ENCODE measurements at regions not wholly inside any gene's neighbourhood (a gene's known extent, or its start where the extent isn't known, plus 50 kb on each side); places are given as distances from the start of the nearest gene placed in this dataset.
"Not testable (repeated sequence)": the region's sequence is repeated elsewhere in the genome, so short reads cannot be mapped to it uniquely, and the experiment has no call there.

- Histone ChIP-seq H3K27ac (no peak overlapping the region), H3K4me1 (no peaks in the 10 kb centered on the region), H3K36me3 (no peaks in the 10 kb centered on the region), H3K4me3 (no peak overlapping the region), H3K9me3 (no peaks in the 10 kb centered on the region), H3K27me3 (no peaks in the 10 kb centered on the region)
- no peak for DNase-seq
- TF ChIP-seq CTCF (IDR thresholded peaks at IDR 0.05) (no peak), POLR2A (IDR thresholded peaks at IDR 0.05) (no peak)
- intact Hi-C loops (cut with DNase I) = no loop called here
- WGBS, 2 donors = 64 to 75% methylated on average over 3 of the region's 3 CpGs
These were observed 575.2 kb upstream of the SLC8A1 start for GRCh38 chr2:41027095-41027494.

DNA sequence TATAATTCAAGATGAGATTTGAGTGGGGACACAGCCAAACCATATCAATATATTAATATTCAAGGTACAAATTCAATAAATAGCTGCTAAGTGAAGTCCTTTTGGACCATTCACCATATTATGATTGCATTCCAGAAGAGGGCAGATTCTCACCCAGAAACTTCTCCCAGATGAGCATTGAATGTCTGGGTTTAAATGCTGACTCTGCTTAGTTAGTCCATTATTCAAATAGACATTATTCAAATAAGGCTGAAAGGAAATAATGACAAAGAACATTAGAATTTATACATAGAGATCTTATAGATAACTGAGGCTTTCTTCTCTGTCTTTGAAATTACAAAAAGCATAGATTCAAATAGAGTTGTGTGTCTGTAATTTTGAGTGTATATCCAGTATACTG lies 579.4 kb upstream of the SLC8A1 start:
- TF ChIP-seq CTCF (IDR thresholded peaks at IDR 0.05) (no peak), POLR2A (IDR thresholded peaks at IDR 0.05) (no peak)
- no peak overlapping the region for H3K4me3 ChIP-seq
- intact Hi-C loops (cut with DNase I) = no loop called here

GRCh38 chr2:41032715-41033114 lies 580.8 kb upstream of the SLC8A1 start:
- Histone ChIP-seq H3K4me1 (no peaks in the 10 kb centered on the region), H3K27me3 (no peaks in the 10 kb centered on the region), H3K9me3 (no peaks in the 10 kb centered on the region), H3K4me3 (no peak overlapping the region), H3K27ac (no peak overlapping the region), H3K36me3 (no peaks in the 10 kb centered on the region)
- 68 to 77% methylated on average over 4 of the region's 4 CpGs for WGBS, 2 donors
- no peak for DNase-seq
- intact Hi-C loops (cut with DNase I) = no loop called here
- TF ChIP-seq POLR2A (IDR thresholded peaks at IDR 0.05) (no peak), CTCF (IDR thresholded peaks at IDR 0.05) (no peak)

More for the DNA sequence above, 579.4 kb upstream of the SLC8A1 start:
- DNase-seq = no peak
- Histone ChIP-seq H3K9me3 (no peaks in the 10 kb centered on the region), H3K27ac (no peak overlapping the region), H3K4me1 (no peaks in the 10 kb centered on the region), H3K36me3 (no peaks in the 10 kb centered on the region), H3K27me3 (no peaks in the 10 kb centered on the region)

DNA sequence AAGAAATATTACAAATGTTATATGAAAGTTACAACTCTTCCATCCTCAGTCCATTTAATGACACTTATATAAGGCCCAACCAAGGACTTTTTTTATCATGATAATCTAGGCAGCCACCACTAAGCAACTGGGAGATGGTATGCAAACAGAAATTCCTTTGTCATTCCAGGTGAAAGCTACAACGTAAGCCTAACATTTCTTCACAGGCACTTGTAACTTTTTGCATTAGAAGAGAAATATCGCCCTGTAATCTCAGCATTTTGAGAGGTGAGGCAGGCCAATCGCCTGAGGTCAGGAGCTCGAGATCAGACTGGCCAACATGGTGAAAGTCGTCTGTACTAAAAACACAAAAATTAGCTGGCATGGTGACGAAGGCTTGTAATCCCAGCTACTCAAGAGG lies 581.2 kb upstream of the SLC8A1 start:
- Histone ChIP-seq H3K4me3 (no peak overlapping the region), H3K4me1 (no peaks in the 10 kb centered on the region), H3K9me3 (no peaks in the 10 kb centered on the region), H3K27ac (no peak overlapping the region), H3K36me3 (no peaks in the 10 kb centered on the region), H3K27me3 (no peaks in the 10 kb centered on the region)
- no peak for DNase-seq
- 76 to 86% methylated on average over 6 of the region's 6 CpGs for WGBS, 2 donors
- no peak for TF ChIP-seq POLR2A (IDR thresholded peaks at IDR 0.05)
- TF ChIP-seq CTCF (IDR thresholded peaks at IDR 0.05) = no peak
- intact Hi-C loops (cut with DNase I) = no loop called here

DNA sequence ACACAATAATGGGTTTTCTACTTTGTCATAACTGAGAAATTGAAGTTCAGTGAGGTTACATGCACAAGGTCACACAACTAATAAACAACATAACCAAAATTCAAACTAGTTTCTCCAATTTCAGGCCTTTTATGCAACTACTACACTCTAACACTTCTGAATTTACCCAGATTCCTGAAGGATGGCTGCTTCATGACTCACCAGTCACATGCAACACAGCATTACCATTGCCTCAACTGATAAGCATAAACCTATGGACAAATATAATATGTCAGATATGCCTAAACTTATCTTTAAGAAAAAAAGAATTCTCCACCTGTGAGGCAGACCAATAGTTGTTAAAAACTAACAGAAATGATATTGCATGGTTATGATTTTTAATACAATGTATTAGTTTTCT lies 586.5 kb upstream of the SLC8A1 start:
- H3K4me1 ChIP-seq = no peaks in the 10 kb centered on the region
- no peak for TF ChIP-seq POLR2A (IDR thresholded peaks at IDR 0.05)
- no peak for TF ChIP-seq CTCF (IDR thresholded peaks at IDR 0.05)
- no peak for DNase-seq
- no peaks in the 10 kb centered on the region for H3K9me3 ChIP-seq
- H3K27me3 ChIP-seq = no peaks in the 10 kb centered on the region
- intact Hi-C loops (cut with DNase I) = no loop called here
- no peaks in the 10 kb centered on the region for H3K36me3 ChIP-seq
- H3K27ac ChIP-seq = no peak overlapping the region
- no peak overlapping the region for H3K4me3 ChIP-seq

DNA sequence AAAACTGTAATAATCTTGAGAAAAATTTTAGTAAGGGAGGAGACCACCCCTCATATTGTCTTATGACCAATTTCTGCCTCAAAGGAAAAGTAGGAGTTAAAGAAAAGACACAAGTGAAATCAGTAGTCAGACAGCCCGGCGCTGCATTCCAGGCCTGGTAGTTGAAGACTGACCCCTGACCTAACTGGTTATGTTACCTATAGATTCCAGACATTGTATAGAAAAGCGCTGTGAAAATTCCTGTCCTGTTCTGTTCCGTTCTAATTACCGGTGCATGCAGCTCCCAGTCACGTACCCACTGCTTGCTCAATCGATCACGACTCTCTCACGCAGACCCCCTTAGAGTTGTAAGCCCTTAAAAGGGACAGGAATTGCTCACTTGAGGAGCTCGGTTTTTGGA lies 587.9 kb upstream of the SLC8A1 start:
- H3K36me3 ChIP-seq; H3K27ac ChIP-seq; intact Hi-C loops (cut with DNase I); H3K4me1 ChIP-seq; H3K9me3 ChIP-seq; DNase-seq; H3K4me3 ChIP-seq; H3K27me3 ChIP-seq: not testable (repeated sequence)
- WGBS, 2 donors = 75 to 80% methylated on average over 10 of the region's 10 CpGs

Data from esophagus squamous epithelium (tissue), 5 donors.